GM12878 (cell line): ENCODE measurements at regions not wholly inside any gene's neighbourhood (a gene's known extent, or its start where the extent isn't known, plus 50 kb on each side); places are given as distances from the start of the nearest gene placed in this dataset.

Experiments
- ATAC-seq: fragments of 200-7000 bp; cut with Tn5 transposase; 3 replicates; pipeline ENCODE4 v1.9.1; 2020; ENCODE audit warnings: mild to moderate bottlenecking, moderate library complexity
- BruUV-seq: library from RNA; stranded (reverse); fragments of 400-500 nt; replicated peaks from 2 replicates; lab custom pipeline; 2021; lab: Mats Ljungman, UMichigan
- CTCF ChIA-PET: fragments of 300-600 bp; sonication (Branson Sonifier 250); formaldehyde crosslinking; extraction: SDS; loops from one replicate; lab custom pipeline; 2021; ENCODE audit warnings: inconsistent platforms; lab: Yijun Ruan, JAX
- POLR2A ChIA-PET: fragments of 350-600 bp; formaldehyde crosslinking; extraction: SDS; loops from one replicate; lab custom pipeline; 2021; ENCODE audit warnings: inconsistent platforms; lab: Charles Lee
- RAD21 ChIA-PET: fragments of 300-600 bp; sonication (Branson Sonifier 250); formaldehyde crosslinking; loops from one replicate; lab custom pipeline; 2023; ENCODE audit warnings: antibody characterized with exemption; ENCODE audit not compliant: unreplicated experiment; lab: Charles Lee
- SMC1A ChIA-PET: fragments of 300-600 bp; sonication (Branson Sonifier 250); formaldehyde crosslinking; loops from one replicate; lab custom pipeline; 2023; ENCODE audit not compliant: unreplicated experiment, uncharacterized antibody; lab: Charles Lee
- DNase-seq: peaks from one replicate; pipeline ENCODE4 v3.0.0-alpha.2; 2011; ENCODE audit warnings: low read depth, low spot score
- FAIRE-seq: peaks from 3 replicates; lab custom pipeline; 2011; peaks lifted over from hg19 to GRCh38; lab: Jason Lieb, UNC
- H2AFZ ChIP-seq: 2 replicates; pipeline ENCODE4 v1.6.0; 2011; ENCODE audit warnings: low read depth, low read length, control low read depth; ENCODE audit not compliant: control insufficient read depth
- H3K27ac ChIP-seq: 2 replicates; pipeline ENCODE4 v1.5.1; 2011; ENCODE audit warnings: control low read depth; ENCODE audit not compliant: control insufficient read depth, insufficient read depth
- H3K27me3 ChIP-seq, 2 experiments: replicated peaks in 1 of 2; 2 replicates each; pipeline versions ENCODE4 v1.6.0 to v1.6.1; 2011; ENCODE audit warnings: low read length in 1 of 2; ENCODE audit not compliant: control insufficient read depth in 2 of 2, insufficient read depth in 2 of 2
- H3K36me3 ChIP-seq, 2 experiments: 2 replicates each; pipeline ENCODE4 v1.5.1; 2011; ENCODE audit warnings: low read length in 1 of 2; ENCODE audit not compliant: control insufficient read depth in 2 of 2, insufficient read depth in 2 of 2
- H3K4me1 ChIP-seq: 2 replicates; pipeline ENCODE4 v1.6.1; 2011; ENCODE audit warnings: mild to moderate bottlenecking, low read length, moderate library complexity, mixed read lengths; ENCODE audit not compliant: control insufficient read depth, insufficient read depth
- H3K4me2 ChIP-seq: 2 replicates; pipeline ENCODE4 v1.6.0; 2011; ENCODE audit warnings: control low read depth; ENCODE audit not compliant: control insufficient read depth, insufficient read depth
- H3K4me3 ChIP-seq: fragments of 200-600 bp; sonication (generic); 2 replicates; pipeline ENCODE4 v1.5.1; 2016
- H3K79me2 ChIP-seq: 2 replicates; pipeline ENCODE4 v1.6.0; 2011; ENCODE audit warnings: low read length; ENCODE audit not compliant: control insufficient read depth, insufficient read depth
- H3K9ac ChIP-seq: 2 replicates; pipeline ENCODE4 v1.8.0; 2011; ENCODE audit warnings: low read length, control low read depth, mixed read lengths; ENCODE audit not compliant: control insufficient read depth, insufficient read depth
- H3K9me3 ChIP-seq: replicated peaks from 3 replicates; pipeline ENCODE4 v1.5.1; 2011; ENCODE audit warnings: mild to moderate bottlenecking, low read length; ENCODE audit not compliant: control insufficient read depth, insufficient read depth
- H4K20me1 ChIP-seq: 2 replicates; pipeline ENCODE4 v1.6.0; 2011; ENCODE audit not compliant: control insufficient read depth, insufficient read depth
- BRCA1 ChIP-seq: IDR thresholded peaks from 2 replicates; pipeline ENCODE4 v1.6.1; 2011; ENCODE audit warnings: low read depth, low read length, improper control_type of control experiment
- CBX5 ChIP-seq: sonication (generic); IDR thresholded peaks from 2 replicates; pipeline ENCODE4 v1.6.1; 2016; ENCODE audit warnings: low read depth, moderate library complexity, mild to moderate bottlenecking, inconsistent platforms
- CREB1 ChIP-seq: IDR thresholded peaks from 2 replicates; pipeline ENCODE4 v1.6.1; 2012; ENCODE audit warnings: low read depth, mild to moderate bottlenecking, inconsistent platforms
- KAT2A ChIP-seq: conservative IDR thresholded peaks from 2 replicates; pipeline ENCODE4 v1.6.1; 2011; ENCODE audit warnings: low read depth, low read length; ENCODE audit not compliant: control insufficient read depth
- KDM1A ChIP-seq: fragments of 200-600 bp; sonication (generic); IDR thresholded peaks from 2 replicates; pipeline ENCODE4 v1.6.1; 2016; ENCODE audit warnings: borderline replicate concordance
- MYC ChIP-seq: IDR thresholded peaks from 2 replicates; pipeline ENCODE4 v1.6.1; 2011; ENCODE audit warnings: mild to moderate bottlenecking, low read length, moderate library complexity, inconsistent platforms; ENCODE audit not compliant: insufficient read depth, insufficient replicate concordance, insufficient read length, severe bottlenecking
- NFYA ChIP-seq: IDR thresholded peaks from 2 replicates; pipeline ENCODE4 v1.6.1; 2011; ENCODE audit warnings: low read depth, mild to moderate bottlenecking, low read length, improper control_type of control experiment, borderline replicate concordance
- POU2F2 ChIP-seq: IDR thresholded peaks from 3 replicates; pipeline ENCODE4 v1.6.1; 2011; ENCODE audit warnings: low read depth, mild to moderate bottlenecking, low read length, borderline replicate concordance
- TCF3 ChIP-seq: IDR thresholded peaks from 2 replicates; pipeline ENCODE4 v1.6.1; 2012; ENCODE audit warnings: low read depth, mild to moderate bottlenecking, low read length, borderline replicate concordance; ENCODE audit not compliant: insufficient read depth
- ZBTB11 ChIP-seq: fragments of 450-650 bp; formaldehyde crosslinking; IDR thresholded peaks from 2 replicates; pipeline ENCODE4 v1.5.0; 2022; ENCODE audit warnings: mild to moderate bottlenecking, missing genetic modification characterization
- ZNF622 ChIP-seq: fragments of 450-650 bp; IDR thresholded peaks from 2 replicates; pipeline ENCODE4 v1.6.1; 2017; ENCODE audit warnings: mild to moderate bottlenecking, inconsistent platforms
- WGBS: methylation state at CpG from one replicate; pipeline ENCODE4 v1.1.6; 2016; ENCODE audit warnings: low lambda C conversion rate; ENCODE audit not compliant: insufficient replicate concordance, insufficient coverage; ENCODE audit errors: missing lambda C conversion rate; 5-methylcytosine and 5-hydroxymethylcytosine counted together
- in situ Hi-C: fragments of 300-500 bp; cut with MboI; formaldehyde crosslinking; loops from 9 replicates; pipeline ENCODE4 v1.14.3; 2018; ENCODE audit warnings: mixed read lengths
- intact Hi-C: fragments of 100-400 bp; cut with micrococcal nuclease; formaldehyde crosslinking; loops from one replicate; pipeline ENCODE4 v1.14.2; 2022; ENCODE audit not compliant: unreplicated experiment

GRCh38 chr5:87155106-87155505 lies 112.6 kb upstream of the RASA1 start:
- 87% methylated on average over 4 of the region's 4 CpGs for WGBS
- no peaks in the 10 kb centered on the region for H3K27me3 ChIP-seq
- BruUV-seq = no TSS peak
- DNase-seq = no peak
- in situ Hi-C loops = no loop called here
- TF ChIP-seq POU2F2 (no peak), BRCA1 (no peak), MYC (no peak)
- TF ChIP-seq, all 136 proteins: peak for 0
- Histone ChIP-seq H4K20me1 (no peaks in the 10 kb centered on the region), H3K4me3 (no peak overlapping the region), H3K9me3 (no peaks in the 10 kb centered on the region), H3K27ac (no peak overlapping the region), H3K9ac (no peak overlapping the region), H3K36me3 (no peaks in the 10 kb centered on the region), H3K79me2 (no peaks in the 10 kb centered on the region), H2AFZ (no peak overlapping the region), H3K4me2 (no peak overlapping the region), H3K4me1 (no peaks in the 10 kb centered on the region)
- ChIA-PET SMC1A (interaction anchor here (1.0 to 1.5 kb wide), 3 partner anchors 16 to 32 kb away, joined by 4 to 6 read pairs (median 6); no protein-coding TSS in a partner anchor), RAD21 (interaction anchor here (1.3 kb wide), 1 partner anchor 11 kb away, joined by 3 read pairs; no protein-coding TSS in a partner anchor), CTCF (interaction anchor here (0.6 to 1.3 kb wide), 3 partner anchors 10 to 618 kb away, joined by 3 to 4 read pairs (median 3); no protein-coding TSS in a partner anchor), POLR2A (interaction anchor here (1.5 kb wide), 1 partner anchor 27 kb away, joined by 3 read pairs; no protein-coding TSS in a partner anchor)
- ATAC-seq (no peak), FAIRE-seq (no peak)
- intact Hi-C loops = no loop called here

DNA sequence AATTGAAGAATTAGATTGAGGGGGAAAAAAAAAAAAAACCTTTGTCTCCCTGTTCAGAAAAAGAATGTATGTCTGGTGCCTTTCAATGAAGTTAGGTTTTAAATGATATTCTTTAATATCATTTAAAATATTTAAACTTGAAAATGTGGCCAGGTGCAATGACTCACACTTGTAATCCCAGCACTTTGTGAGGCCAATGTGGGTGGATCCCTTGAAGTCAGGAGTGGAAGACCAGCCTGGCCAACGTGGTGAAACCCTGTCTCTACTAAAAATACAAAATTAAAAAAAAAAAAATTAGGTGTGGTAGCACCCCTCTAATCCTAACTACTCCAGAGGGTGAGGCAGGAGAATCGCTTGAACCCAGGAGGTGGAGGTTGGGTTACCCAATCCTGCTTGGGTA lies 111.1 kb upstream of the RASA1 start:
- in situ Hi-C loops (no loop called here), intact Hi-C loops (no loop called here)
- Histone ChIP-seq H3K4me2 (no peak overlapping the region), H4K20me1 (no peaks in the 10 kb centered on the region), H3K79me2 (no peaks in the 10 kb centered on the region), H3K4me1 (no peaks in the 10 kb centered on the region), H3K9me3 (no peaks in the 10 kb centered on the region), H2AFZ (no peak overlapping the region), H3K9ac (no peak overlapping the region), H3K4me3 (no peak overlapping the region), H3K27ac (no peak overlapping the region), H3K36me3 (no peaks in the 10 kb centered on the region), H3K27me3 (no peaks in the 10 kb centered on the region)
- ChIA-PET CTCF (no interaction called here), POLR2A (interaction anchor here (0.7 kb wide), 1 partner anchor 364 kb away, joined by 3 read pairs; no protein-coding TSS in a partner anchor), SMC1A (interaction anchor here (0.7 to 0.9 kb wide), 3 partner anchors 13 to 25 kb away, joined by 3 to 4 read pairs (median 3); no protein-coding TSS in a partner anchor), RAD21 (no interaction called here)
- no peak for FAIRE-seq
- no TSS peak for BruUV-seq
- no peak for ATAC-seq
- 50% methylated on average over 2 of the region's 2 CpGs for WGBS
- no peak for DNase-seq
- TF ChIP-seq CREB1 (no peak), TCF3 (no peak), CBX5 (no peak), ZBTB11 (CRISPR knock-in tag) (no peak), NFYA (no peak), KDM1A (no peak), KAT2A (no peak), ZNF622 (no peak)
